Stomach (tissue), 8 donors: ENCODE measurements at regions not wholly inside any gene's neighbourhood (a gene's known extent, or its start where the extent isn't known, plus 50 kb on each side); places are given as distances from the start of the nearest gene placed in this dataset.

ENCODE experiments used
- DNase-seq, 2 donors: peaks; one replicate each; pipeline versions ENCODE4 v3.0.0 to v3.0.0-alpha.2; 2013 to 2019
- H3K27ac ChIP-seq, 5 donors: fragments of 200-600 bp in 4 of 5; sonication (generic) in 4 of 5; one replicate each; pipeline ENCODE4 v1.5.1; 2013 to 2019; ENCODE audit warnings: mild to moderate bottlenecking in 1 of 5, moderate library complexity in 1 of 5
- H3K27me3 ChIP-seq, 3 donors: fragments of 200-600 bp; sonication (generic); one replicate each; pipeline ENCODE4 v1.5.1; 2017 to 2019; ENCODE audit warnings: mixed run types in 1 of 3
- H3K36me3 ChIP-seq, 4 donors: fragments of 200-600 bp; sonication (generic); 1 replicate in 3 of 4; 2 replicates in 1 of 4; pipeline ENCODE4 v1.5.1; 2016 to 2019
- H3K4me1 ChIP-seq, 4 donors: fragments of 200-600 bp; sonication (generic); one replicate each; pipeline ENCODE4 v1.5.1; 2016 to 2019
- H3K4me3 ChIP-seq, 4 donors: fragments of 200-600 bp; sonication (generic) in 3 of 4; one replicate each; pipeline ENCODE4 v1.5.1; 2016 to 2019; ENCODE audit warnings: mild to moderate bottlenecking in 1 of 4
- H3K9me3 ChIP-seq, 4 donors: fragments of 200-600 bp; sonication (generic); one replicate each; pipeline ENCODE4 v1.5.1; 2016 to 2019
- EP300 ChIP-seq: sonication (generic); formaldehyde crosslinking; IDR thresholded peaks from one replicate; pipeline ENCODE4 v1.6.1; 2017; ENCODE audit warnings: antibody characterized with exemption
- POLR2A ChIP-seq, 4 donors: fragments of 450-650 bp; IDR thresholded peaks; one replicate each; pipeline ENCODE4 v1.6.1; 2016; ENCODE audit warnings: antibody characterized with exemption in 4 of 4, control low read depth in 2 of 4, mild to moderate bottlenecking in 1 of 4, moderate library complexity in 1 of 4
- POLR2AphosphoS5 ChIP-seq, 3 donors: sonication (generic); formaldehyde crosslinking; IDR thresholded peaks; one replicate each; pipeline ENCODE4 v1.6.1; 2016; ENCODE audit warnings: antibody characterized with exemption in 3 of 3
- WGBS, 5 donors: extraction: QIAGEN DNeasy Blood & Tissue Kit in 3 of 5; methylation state at CpG; one replicate each; pipeline versions ENCODE4 v1.1.5 to v1.1.7; 2013 to 2018; 5-methylcytosine and 5-hydroxymethylcytosine counted together
- intact Hi-C: fragments of 100-400 bp; cut with DNase I; formaldehyde crosslinking; loops from one replicate; pipeline ENCODE4 v1.15.1; 2023; ENCODE audit warnings: low total_unique reads
- TF ChIP-seq, protein P1 (sequence below), 7 experiments: fragments of 450-650 bp in 4 of 7; fragments of 200-600 bp in 3 of 7; sonication (generic) in 3 of 7; IDR thresholded peaks; one replicate each; pipeline ENCODE4 v1.5.1; 2016 to 2019; ENCODE audit warnings: antibody characterized with exemption in 7 of 7, control low read depth in 2 of 7, mild to moderate bottlenecking in 1 of 7
- donor health status: healthy with polysubstance abuse.
- donor health status: Bipolar disorder and iron deficiency.
- donor health status: healthy.

GRCh38 chr7:149565096-149565382 is 67.4 kb upstream of the ZNF746 start:
- Histone ChIP-seq H3K9me3 (peaks cover 0 to 14% (median 10%) of the 10 kb centered on the region in 4 donors), H3K4me3 (no peak overlapping the region), H3K27me3 (no peaks in the 10 kb centered on the region), H3K27ac (no peak overlapping the region), H3K4me1 (peaks cover 0 to 18% (median 3%) of the 10 kb centered on the region in 4 donors), H3K36me3 (peaks cover 0 to 49% (median 44%) of the 10 kb centered on the region in 4 donors)
- intact Hi-C loops = no loop called here
- TF ChIP-seq POLR2AphosphoS5 (IDR thresholded peaks at IDR 0.05) = no peak
- TF ChIP-seq, protein P1, sequence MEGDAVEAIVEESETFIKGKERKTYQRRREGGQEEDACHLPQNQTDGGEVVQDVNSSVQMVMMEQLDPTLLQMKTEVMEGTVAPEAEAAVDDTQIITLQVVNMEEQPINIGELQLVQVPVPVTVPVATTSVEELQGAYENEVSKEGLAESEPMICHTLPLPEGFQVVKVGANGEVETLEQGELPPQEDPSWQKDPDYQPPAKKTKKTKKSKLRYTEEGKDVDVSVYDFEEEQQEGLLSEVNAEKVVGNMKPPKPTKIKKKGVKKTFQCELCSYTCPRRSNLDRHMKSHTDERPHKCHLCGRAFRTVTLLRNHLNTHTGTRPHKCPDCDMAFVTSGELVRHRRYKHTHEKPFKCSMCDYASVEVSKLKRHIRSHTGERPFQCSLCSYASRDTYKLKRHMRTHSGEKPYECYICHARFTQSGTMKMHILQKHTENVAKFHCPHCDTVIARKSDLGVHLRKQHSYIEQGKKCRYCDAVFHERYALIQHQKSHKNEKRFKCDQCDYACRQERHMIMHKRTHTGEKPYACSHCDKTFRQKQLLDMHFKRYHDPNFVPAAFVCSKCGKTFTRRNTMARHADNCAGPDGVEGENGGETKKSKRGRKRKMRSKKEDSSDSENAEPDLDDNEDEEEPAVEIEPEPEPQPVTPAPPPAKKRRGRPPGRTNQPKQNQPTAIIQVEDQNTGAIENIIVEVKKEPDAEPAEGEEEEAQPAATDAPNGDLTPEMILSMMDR (IDR thresholded peaks at IDR 0.05) = no peak
- WGBS, 5 donors = 63 to 87% (median 82%) methylated on average over 1 of the region's 1 CpG
- DNase-seq = no peak

GRCh38 chr7:149564340-149565095 is 66.9 kb upstream of the ZNF746 start:
- Histone ChIP-seq H3K36me3 (peaks cover 0 to 50% (median 42%) of the 10 kb centered on the region in 4 donors), H3K27ac (no peak overlapping the region), H3K4me1 (peaks cover 0 to 18% (median 3%) of the 10 kb centered on the region in 4 donors), H3K9me3 (peaks cover 0 to 9% (median 7%) of the 10 kb centered on the region in 4 donors), H3K27me3 (no peaks in the 10 kb centered on the region), H3K4me3 (no peak overlapping the region)
- WGBS, 5 donors = 88 to 95% (median 93%) methylated on average over 4 of the region's 4 CpGs
- TF ChIP-seq POLR2A (IDR thresholded peaks at IDR 0.05) = no peak
- TF ChIP-seq POLR2AphosphoS5 (IDR thresholded peaks at IDR 0.05) = no peak
- TF ChIP-seq EP300 = no peak
- TF ChIP-seq, protein P1 (IDR thresholded peaks at IDR 0.05) = no peak
- intact Hi-C loops = no loop called here
- no peak for DNase-seq

GRCh38 chr7:149562602-149563001 is 65.0 kb upstream of the ZNF746 start:
- H3K27ac ChIP-seq = no peak overlapping the region
- peaks cover 0 to 11% (median 0%) of the 10 kb centered on the region in 4 donors for H3K4me1 ChIP-seq
- no peak for DNase-seq
- TF ChIP-seq EP300 = no peak
- TF ChIP-seq POLR2A (IDR thresholded peaks at IDR 0.05) = no peak
- TF ChIP-seq, protein P1 (IDR thresholded peaks at IDR 0.05) = no peak
- no peak for TF ChIP-seq POLR2AphosphoS5 (IDR thresholded peaks at IDR 0.05)
- WGBS, 5 donors = 74 to 86% (median 80%) methylated on average over 4 of the region's 4 CpGs
- no peaks in the 10 kb centered on the region for H3K27me3 ChIP-seq
- H3K4me3 ChIP-seq = no peak overlapping the region
- H3K9me3 ChIP-seq = no peaks in the 10 kb centered on the region
- H3K36me3 ChIP-seq = peaks cover 0 to 52% (median 50%) of the 10 kb centered on the region in 4 donors
- intact Hi-C loops = no loop called here

DNA sequence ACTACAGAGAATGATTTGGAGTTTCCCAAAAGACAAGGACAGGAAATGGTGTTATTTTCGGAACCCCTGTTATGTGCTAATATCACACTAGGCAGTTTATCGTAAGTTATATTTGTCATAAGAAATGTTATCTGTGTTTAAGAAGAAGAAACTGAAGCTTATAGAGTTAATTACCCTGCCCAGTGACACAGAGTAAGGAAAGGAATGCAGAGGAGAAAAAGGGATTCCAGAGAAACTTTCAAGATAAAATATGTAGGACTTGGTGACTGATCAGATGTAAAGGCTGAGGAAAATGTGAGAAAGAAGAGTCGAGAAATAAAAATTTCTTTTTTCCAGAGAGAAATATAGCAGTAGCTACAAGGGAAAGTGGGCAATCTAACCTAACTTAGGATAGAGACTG is 63.5 kb upstream of the ZNF746 start:
- TF ChIP-seq, protein P1 (IDR thresholded peaks at IDR 0.05) = no peak
- TF ChIP-seq POLR2AphosphoS5 (IDR thresholded peaks at IDR 0.05) (no peak), POLR2A (IDR thresholded peaks at IDR 0.05) (no peak), EP300 (no peak)
- no peak overlapping the region for H3K4me3 ChIP-seq
- intact Hi-C loops = no loop called here
- no peaks in the 10 kb centered on the region for H3K9me3 ChIP-seq
- no peak overlapping the region for H3K27ac ChIP-seq
- H3K36me3 ChIP-seq = peaks cover 0 to 55% (median 55%) of the 10 kb centered on the region in 4 donors
- no peaks in the 10 kb centered on the region for H3K27me3 ChIP-seq
- DNase-seq = no peak
- 87 to 97% (median 94%) methylated on average over 3 of the region's 3 CpGs for WGBS, 5 donors
- no peaks in the 10 kb centered on the region for H3K4me1 ChIP-seq
